ENCODE measurements at regions not wholly inside any gene's neighbourhood (a gene's known extent, or its start where the extent isn't known, plus 50 kb on each side); places are given as distances from the start of the nearest gene placed in this dataset.

DNA sequence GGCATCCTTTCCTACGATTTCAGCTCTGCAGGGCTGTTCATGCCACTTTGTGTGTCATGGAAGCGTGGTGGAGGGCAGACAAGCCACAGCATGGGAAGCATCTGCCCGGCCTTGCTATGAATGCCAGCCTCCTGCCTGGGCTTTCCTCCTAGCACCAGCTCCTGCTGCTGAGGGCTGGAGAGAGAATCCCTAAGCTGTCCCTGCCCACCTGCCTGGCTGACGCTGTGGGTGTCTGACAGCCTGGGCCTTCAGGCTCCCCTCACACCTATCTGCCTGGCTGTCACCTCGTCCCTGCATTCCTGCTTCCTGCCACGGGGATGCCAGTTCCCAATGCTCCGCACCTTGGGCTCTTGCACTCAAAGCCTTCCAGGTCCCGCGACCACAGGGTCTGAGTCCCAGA, 606.5 kb upstream of the MGMT start:
- no peak for DNase-seq

DNA sequence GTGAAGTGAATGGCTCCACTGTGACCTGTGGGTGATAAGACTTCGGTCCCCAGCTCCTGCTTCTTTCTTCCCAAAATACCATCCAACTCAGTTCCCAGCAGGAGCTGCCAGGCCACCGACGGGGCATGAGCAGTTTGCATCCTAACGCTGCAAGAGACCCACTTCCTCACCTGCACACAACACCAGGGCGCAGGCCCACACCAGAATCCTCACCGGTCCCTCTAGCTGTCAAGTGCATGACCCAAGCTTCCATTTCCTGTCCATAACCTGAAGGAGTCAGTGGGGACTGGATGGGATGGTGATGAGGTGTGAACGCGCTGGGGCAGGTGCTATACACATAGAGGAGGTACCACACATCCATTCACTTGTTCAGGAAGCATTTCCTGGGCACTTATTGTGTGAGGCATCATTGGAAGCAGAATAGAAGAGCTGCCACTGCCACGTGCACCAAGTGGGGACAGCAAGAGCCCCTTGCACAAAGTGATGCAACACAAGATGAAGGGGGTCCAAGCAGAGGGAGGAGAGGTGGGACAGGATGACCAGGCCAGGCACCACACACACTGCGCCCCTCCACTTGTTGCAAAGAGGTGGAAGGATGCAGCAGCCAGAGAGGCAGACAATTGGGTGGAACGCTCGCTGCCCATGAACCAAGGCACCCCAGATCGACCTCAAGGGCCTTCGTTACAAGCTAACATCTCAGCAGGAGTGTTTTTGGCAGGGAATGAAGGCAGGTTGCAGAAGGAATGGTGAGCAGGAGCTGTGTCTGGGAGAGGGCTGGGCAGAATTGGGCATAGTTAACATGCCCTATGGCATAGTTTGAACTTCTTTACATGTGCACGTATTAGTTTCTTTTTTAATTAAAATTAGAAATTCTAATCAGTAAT, 605.8 kb upstream of the MGMT start:
- Mint-ChIP-seq H3K9me3 (no peaks in the 10 kb centered on the region), H3K4me3 (no peak overlapping the region), H3K27ac (no peak overlapping the region), H3K36me3 (ENCODE audit: low read depth) (no peaks in the 10 kb centered on the region), H3K4me1 (peaks cover 6% of the 10 kb centered on the region), H3K27me3 (ENCODE audit: low read depth, poor library complexity) (peaks cover 11% of the 10 kb centered on the region)
- DNase-seq = no peak
- TF ChIP-seq, protein P1, sequence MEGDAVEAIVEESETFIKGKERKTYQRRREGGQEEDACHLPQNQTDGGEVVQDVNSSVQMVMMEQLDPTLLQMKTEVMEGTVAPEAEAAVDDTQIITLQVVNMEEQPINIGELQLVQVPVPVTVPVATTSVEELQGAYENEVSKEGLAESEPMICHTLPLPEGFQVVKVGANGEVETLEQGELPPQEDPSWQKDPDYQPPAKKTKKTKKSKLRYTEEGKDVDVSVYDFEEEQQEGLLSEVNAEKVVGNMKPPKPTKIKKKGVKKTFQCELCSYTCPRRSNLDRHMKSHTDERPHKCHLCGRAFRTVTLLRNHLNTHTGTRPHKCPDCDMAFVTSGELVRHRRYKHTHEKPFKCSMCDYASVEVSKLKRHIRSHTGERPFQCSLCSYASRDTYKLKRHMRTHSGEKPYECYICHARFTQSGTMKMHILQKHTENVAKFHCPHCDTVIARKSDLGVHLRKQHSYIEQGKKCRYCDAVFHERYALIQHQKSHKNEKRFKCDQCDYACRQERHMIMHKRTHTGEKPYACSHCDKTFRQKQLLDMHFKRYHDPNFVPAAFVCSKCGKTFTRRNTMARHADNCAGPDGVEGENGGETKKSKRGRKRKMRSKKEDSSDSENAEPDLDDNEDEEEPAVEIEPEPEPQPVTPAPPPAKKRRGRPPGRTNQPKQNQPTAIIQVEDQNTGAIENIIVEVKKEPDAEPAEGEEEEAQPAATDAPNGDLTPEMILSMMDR (IDR thresholded peaks at IDR 0.05) = no peak

More for the DNA sequence above, 606.5 kb upstream of the MGMT start:
- peaks cover 11% of the 10 kb centered on the region for H3K27me3 Mint-ChIP-seq (ENCODE audit: low read depth, poor library complexity)
- no peaks in the 10 kb centered on the region for H3K9me3 Mint-ChIP-seq
- H3K4me3 Mint-ChIP-seq = no peak overlapping the region
- no peaks in the 10 kb centered on the region for H3K36me3 Mint-ChIP-seq (ENCODE audit: low read depth)
- no peak overlapping the region for H3K27ac Mint-ChIP-seq
- no peaks in the 10 kb centered on the region for H3K4me1 Mint-ChIP-seq
- TF ChIP-seq, protein P1 (IDR thresholded peaks at IDR 0.05) = no peak

DNA sequence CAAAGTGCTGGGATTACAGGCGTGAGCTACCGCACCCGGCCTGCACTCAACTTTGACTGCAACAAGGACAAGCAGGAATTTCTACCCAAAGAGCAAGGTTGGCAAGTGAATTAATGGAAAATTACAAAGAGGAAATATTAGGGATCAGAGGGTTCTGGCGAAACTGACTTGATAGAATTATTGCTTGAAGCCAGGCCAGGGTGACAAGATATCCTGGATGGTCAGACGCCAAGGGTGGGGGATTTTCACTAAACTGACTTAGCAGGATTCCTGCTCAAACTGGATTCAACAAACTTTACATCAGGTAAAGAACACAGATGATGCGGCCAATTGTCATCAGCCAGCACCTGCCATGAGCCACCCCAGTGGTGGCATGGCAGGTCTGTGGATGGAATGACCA, 603.6 kb upstream of the MGMT start:
- TF ChIP-seq, protein P1 (IDR thresholded peaks at IDR 0.05) = no peak
- DNase-seq = no peak
- no peaks in the 10 kb centered on the region for H3K36me3 Mint-ChIP-seq (ENCODE audit: low read depth)
- peaks cover 8% of the 10 kb centered on the region for H3K27me3 Mint-ChIP-seq (ENCODE audit: low read depth, poor library complexity)
- H3K4me1 Mint-ChIP-seq = peaks cover 7% of the 10 kb centered on the region
- no peaks in the 10 kb centered on the region for H3K9me3 Mint-ChIP-seq
- no peak overlapping the region for H3K4me3 Mint-ChIP-seq
- H3K27ac Mint-ChIP-seq = no peak overlapping the region

GRCh38 chr10:128863823-128864405, 603.1 kb upstream of the MGMT start:
- TF ChIP-seq, protein P1 (IDR thresholded peaks at IDR 0.05) = no peak
- H3K9me3 Mint-ChIP-seq = no peaks in the 10 kb centered on the region
- no peaks in the 10 kb centered on the region for H3K36me3 Mint-ChIP-seq (ENCODE audit: low read depth)
- peaks cover 7% of the 10 kb centered on the region for H3K4me1 Mint-ChIP-seq
- peaks cover 9% of the 10 kb centered on the region for H3K27me3 Mint-ChIP-seq (ENCODE audit: low read depth, poor library complexity)
- no peak overlapping the region for H3K27ac Mint-ChIP-seq
- no peak for DNase-seq
- H3K4me3 Mint-ChIP-seq = no peak overlapping the region

DNA sequence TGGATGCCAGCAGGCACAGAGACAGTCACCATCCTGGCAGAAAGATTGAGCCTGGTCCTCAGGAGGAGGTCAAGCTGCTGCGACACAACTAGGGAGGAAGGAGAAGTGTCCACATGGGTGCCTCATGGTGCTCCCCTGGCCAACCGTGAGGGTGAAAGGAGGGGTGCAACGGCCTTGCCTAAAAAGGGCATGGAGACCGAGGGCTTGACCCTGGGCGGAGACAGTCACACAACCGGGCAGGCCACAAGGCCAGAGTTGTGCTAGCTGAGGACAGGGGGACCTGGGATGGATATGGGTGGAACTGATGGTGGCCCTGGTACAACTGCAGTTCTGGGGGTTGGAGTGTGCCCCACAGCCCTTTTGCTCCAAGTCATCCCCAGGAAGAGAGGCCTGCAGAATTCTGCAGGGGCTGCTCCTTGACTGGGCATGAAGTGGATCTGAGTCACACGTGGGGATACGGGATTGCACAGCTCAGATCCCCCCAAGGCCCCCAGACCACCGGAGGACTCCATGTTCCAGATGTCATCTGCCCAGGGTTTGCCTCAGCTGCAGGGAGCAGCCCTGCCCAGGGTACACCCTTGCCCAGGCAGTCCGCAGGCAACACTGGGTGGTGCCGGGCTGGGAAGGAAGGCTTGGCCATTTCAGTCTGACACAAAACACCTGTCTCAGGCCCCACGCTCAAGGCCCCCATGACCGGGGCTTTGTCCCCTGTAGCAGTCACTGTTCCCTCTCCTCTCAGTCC, 602.3 kb upstream of the MGMT start:
- H3K27ac Mint-ChIP-seq = peak overlapping the region; percentile 59
- H3K4me1 Mint-ChIP-seq = peaks cover 7% of the 10 kb centered on the region
- no peaks in the 10 kb centered on the region for H3K36me3 Mint-ChIP-seq (ENCODE audit: low read depth)
- no peak overlapping the region for H3K4me3 Mint-ChIP-seq
- H3K27me3 Mint-ChIP-seq (ENCODE audit: low read depth, poor library complexity) = peaks cover 14% of the 10 kb centered on the region
- DNase-seq = no peak
- no peaks in the 10 kb centered on the region for H3K9me3 Mint-ChIP-seq
- TF ChIP-seq, protein P1 (IDR thresholded peaks at IDR 0.05) = no peak
